ENCODE measurements at regions not wholly inside any gene's neighbourhood (a gene's known extent, or its start where the extent isn't known, plus 50 kb on each side); places are given as distances from the start of the nearest gene placed in this dataset.
"Not testable (repeated sequence)": the region's sequence is repeated elsewhere in the genome, so short reads cannot be mapped to it uniquely, and the experiment has no call there.

DNA sequence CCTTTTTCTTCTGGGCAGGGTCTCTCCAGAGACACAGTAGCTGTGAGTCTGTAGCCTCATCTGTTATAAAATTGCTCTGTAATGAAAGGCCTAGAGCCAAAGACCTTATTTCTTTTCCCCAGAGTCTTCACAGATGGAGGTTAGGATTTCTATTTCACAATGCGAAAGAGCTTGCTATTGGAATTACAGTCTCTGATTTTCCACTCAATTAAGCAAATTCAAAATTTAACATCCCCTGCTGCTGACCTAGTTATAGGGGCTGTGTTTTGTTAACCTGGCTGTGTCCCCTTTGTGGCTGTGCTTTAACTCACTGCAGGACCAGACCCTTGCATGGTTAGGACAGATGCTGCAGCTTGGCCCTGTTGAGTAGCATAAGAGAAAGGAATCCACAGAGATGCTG lies 190.3 kb upstream of the NMUR2 start:
- in situ Hi-C loops (cut with HindIII; ENCODE audit: low pct_unique_long_range_greater_than_20kb, low sequenced_read_pairs): no loop called here
- no peak for DNase-seq (ENCODE audit: low read depth, low spot score)

DNA sequence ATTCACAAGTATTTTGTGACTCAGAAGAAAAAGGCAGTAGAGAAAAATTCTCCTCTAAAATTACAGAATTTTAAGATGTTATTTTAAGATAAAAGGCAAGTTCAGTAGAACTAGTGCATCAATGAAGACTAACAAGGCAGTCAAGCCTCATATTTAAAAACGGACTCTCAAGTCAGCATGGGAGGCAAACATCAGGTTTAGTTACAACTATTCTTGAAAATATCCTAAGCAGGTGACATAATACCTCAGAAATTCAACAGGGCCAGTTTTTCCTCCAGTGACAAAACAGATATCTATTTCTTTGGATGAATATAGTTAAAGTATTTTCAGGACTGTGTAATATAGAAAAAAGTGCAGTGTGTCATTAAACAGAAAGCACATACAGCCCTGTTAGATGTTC lies 194.0 kb upstream of the NMUR2 start:
- in situ Hi-C loops (cut with HindIII; ENCODE audit: low pct_unique_long_range_greater_than_20kb, low sequenced_read_pairs): no loop called here
- no peak for DNase-seq (ENCODE audit: low read depth, low spot score)

DNA sequence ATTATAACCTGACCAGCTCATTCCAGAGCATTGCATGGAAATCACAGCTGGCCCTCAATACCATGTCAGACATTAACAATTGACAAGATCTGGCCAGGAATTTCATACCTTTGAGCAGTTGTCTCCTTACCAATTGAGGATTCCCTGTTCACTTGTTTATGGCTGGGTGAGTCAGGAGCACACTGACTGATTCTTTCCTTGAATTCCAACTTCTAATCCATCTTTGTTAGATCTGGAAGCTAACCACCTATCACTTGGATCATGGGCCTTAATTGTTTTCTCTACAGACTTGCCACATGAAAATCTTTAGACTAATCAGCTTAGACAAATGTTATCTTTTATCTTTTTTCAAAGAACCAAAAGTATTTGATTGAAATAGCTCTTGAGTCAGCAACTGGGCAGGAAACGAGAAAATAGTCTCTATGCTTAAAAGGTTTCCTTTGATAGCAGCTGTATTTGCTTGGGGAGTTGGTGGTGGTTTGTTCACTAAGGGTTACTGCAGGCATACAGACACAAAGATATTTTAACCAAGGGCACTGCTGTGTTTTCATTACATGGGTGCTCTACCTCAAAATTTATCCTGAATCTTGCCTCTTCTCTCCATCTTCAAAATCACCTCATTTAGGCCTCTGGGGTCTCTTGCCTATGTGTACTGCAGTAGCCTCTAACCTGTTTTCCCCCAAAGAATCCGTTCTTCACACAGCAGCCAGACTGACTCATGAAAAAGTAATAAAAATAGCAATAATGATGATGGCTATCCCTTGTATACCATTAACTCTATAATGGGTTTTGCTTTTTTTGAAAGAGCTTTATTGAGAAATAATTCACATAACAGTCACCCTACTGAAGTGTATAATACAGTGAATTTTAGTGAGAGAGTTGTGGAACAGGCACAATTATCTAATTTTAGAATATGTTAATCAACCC lies 197.0 kb upstream of the NMUR2 start:
- DNase-seq (ENCODE audit: low read depth, low spot score): no peak
- in situ Hi-C loops (cut with HindIII; ENCODE audit: low pct_unique_long_range_greater_than_20kb, low sequenced_read_pairs): no loop called here

DNA sequence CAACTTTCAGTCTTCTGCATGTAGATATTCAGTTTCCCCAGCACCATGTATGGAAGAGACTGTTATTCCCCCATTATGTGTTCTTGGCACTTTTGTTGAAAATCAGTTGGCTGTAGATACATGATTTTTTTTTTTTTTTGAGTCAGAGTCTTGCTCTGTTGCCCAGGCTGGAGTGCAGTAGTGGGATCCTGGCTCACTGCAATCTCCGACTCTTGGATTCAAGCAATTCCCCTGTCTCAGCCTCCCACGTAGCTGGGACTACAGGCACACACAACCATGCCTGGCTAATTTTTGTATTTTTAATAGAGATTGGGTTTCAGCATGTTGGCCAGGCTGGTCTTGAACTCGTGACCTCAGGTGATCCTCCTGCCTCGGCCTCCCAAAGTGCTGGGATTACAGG lies 201.0 kb upstream of the NMUR2 start:
- DNase-seq (ENCODE audit: low read depth, low spot score); in situ Hi-C loops (cut with HindIII; ENCODE audit: low pct_unique_long_range_greater_than_20kb, low sequenced_read_pairs): not testable (repeated sequence)

DNA sequence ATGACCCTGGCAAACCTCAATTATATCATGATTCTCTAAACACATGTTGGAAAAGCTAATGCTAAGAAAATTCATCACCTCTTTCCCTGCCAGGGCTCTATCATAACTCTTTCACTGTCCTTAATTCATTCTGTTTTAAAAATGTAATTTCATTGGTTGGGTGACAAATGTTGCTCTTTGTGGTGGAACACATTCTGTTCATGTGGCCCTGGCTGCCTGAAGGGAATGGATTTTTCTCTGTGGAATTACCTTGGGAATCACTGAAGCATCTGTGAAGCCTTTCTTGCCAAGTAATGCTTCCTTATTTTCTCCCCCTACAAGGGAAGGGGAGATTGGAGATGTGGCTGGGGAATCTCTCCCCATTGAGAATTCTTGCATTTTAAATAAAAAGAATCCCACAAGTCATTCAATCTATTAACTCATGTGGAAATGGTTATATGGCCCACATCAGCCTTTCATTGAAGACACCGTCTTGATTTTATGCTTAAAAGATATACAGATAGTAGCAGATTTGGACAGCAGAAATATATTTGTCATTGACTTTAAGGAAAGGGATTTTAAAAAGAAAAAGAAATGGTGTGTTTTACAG lies 201.8 kb upstream of the NMUR2 start:
- DNase-seq (ENCODE audit: low read depth, low spot score): no peak
- in situ Hi-C loops (cut with HindIII; ENCODE audit: low pct_unique_long_range_greater_than_20kb, low sequenced_read_pairs): no loop called here

DNA sequence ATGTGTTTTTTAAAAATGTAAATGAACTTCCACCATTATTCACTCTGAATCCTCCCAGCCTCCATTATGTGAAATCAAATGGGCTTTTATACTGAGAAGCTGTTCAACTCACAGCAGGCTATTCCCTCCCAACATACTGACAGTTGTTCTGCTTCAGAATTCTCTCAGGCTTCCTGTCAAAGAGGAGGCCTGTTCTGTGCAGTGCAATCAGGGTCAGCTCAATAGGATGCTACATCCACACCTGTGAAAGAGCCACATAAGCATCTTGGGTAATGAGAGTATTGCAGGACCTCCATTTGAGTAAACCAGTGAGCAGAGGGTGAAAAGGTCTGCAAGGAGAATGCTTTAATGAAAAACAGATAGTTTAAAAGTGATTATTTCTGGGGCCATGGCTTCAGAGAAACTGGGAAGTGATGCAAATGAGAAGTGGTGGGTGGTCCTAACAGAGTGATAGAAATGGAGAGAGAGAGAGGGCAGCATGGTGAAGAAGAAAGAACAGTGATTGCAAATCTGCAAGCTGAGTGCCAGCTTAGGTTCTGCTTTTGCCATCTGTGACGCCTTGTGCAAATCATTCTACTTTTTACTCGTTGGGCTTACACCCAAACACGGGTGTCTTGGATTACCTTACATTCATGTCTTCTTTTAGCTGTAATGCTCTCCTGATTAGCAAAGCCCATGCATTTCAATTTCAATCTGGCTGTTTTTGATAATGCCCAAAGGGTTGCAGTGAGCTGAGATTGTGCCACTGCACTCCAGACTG lies 202.5 kb upstream of the NMUR2 start:
- in situ Hi-C loops (cut with HindIII; ENCODE audit: low pct_unique_long_range_greater_than_20kb, low sequenced_read_pairs): no loop called here
- DNase-seq (ENCODE audit: low read depth, low spot score): no peak

DNA sequence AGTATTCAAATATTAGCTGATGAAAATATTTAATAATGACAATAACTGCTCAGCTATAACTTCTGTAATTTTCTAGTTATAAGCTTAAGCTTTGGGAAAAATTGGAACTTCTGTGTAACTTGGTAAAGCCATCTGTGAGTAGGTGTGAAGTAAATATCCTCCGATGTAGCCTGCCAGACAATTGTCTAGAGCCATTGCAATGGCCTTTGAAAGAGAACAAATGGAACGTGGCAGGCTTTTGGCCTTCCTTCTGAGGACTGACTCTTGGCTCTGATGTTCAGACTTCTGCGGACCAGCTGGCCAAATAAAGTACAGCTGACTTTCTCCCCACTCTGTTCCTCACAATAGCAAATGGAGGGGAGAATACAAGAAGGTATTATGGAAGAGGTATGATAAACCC lies 203.4 kb upstream of the NMUR2 start:
- no peak for DNase-seq (ENCODE audit: low read depth, low spot score)
- in situ Hi-C loops (cut with HindIII; ENCODE audit: low pct_unique_long_range_greater_than_20kb, low sequenced_read_pairs): no loop called here

DNA sequence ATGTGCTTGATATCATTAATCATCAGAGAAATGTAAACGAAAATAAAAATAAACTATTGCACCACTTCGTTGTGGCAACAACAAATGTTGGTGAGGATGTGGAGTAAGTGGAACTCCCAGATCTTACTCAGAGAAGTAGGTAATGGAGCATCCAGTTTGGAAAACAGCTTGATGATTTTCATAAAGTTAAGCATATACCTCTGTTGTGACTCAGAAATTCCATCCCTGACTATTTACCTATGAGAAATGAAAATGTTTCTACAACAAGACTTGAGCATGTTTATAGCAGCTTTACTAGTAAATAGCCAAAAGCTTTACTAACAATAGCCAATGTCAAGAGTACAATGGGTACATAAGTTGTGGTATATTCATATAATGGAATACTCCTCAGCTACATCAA lies 214.7 kb upstream of the NMUR2 start:
- DNase-seq (ENCODE audit: low read depth, low spot score): no peak
- in situ Hi-C loops (cut with HindIII; ENCODE audit: low pct_unique_long_range_greater_than_20kb, low sequenced_read_pairs): no loop called here

DNA sequence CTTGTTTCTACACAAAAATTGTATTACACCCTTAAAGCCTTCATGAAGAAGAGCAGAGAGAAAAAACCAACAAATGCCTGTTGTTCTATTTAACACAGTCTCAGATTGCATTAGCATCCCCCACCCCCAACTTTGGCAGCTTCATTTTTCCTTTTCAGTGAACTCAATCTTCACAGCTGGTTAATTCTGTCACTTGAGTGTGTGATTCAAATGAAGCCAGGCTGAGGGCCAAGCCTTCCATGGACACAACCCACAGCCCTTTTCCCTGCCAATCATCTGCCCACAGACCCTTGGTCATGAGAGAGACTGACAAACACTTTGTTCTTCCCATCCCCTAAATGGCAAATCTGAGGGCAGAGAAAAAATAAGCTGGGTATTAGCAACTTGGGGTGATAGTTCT lies 217.5 kb upstream of the NMUR2 start:
- DNase-seq (ENCODE audit: low read depth, low spot score): no peak
- in situ Hi-C loops (cut with HindIII; ENCODE audit: low pct_unique_long_range_greater_than_20kb, low sequenced_read_pairs): no loop called here

DNA sequence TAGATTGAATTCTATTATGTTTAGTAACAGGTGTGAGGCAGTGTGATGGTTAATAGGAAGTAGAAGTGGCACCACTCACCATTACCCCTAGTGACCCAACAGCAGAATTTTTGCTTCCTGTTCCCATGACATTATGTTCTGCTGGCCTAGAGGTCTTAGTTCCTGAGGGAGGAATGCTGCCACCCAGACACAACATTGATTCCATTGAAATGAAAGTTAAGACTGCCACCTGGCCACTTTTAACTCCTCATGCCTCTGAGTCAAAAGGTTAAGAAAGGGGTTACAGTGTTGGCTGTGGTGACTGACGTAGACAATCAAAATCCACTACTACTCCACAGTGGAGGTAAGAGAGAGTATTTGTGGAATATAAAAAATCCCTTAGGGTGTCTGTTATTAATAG lies 218.9 kb upstream of the NMUR2 start:
- no peak for DNase-seq (ENCODE audit: low read depth, low spot score)
- in situ Hi-C loops (cut with HindIII; ENCODE audit: low pct_unique_long_range_greater_than_20kb, low sequenced_read_pairs): no loop called here

DNA sequence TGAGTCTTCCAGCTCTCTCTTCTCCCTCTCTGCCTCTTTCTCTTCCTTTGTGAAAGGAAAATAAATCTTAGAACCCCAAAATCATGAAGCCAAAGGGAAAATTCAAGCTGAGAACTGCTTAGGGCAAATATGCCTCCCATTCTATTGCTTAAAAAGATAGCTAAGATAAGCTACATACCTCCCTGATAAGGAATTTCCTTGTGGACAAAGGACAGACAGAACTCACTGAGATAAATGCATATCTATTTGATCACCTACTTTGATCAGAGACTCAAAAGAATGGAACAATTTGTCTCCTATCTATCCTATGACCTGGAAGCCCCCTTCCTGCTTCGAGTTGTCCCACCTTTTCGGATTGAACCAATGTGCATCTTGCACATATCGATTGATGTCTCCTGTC lies 220.6 kb upstream of the NMUR2 start:
- in situ Hi-C loops (cut with HindIII; ENCODE audit: low pct_unique_long_range_greater_than_20kb, low sequenced_read_pairs): no loop called here
- DNase-seq (ENCODE audit: low read depth, low spot score): no peak

DNA sequence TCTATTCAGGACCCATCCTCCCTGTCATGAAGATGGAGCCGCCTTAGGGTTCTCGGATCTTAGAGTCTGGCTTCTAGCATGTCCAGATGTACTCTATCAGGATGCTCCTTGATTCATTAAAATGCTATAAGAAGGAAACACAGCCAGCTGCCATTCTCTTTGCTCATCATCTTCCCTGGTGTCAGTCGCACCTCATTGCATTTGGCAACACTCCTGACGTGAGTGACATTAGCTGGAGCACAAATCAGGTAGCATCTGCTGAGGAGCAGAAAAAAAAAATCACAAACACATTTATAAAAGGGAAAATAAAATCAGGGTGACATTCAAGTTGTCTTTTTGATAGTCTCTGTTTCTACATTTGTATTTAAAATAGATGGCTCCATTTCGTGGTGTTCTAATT lies 226.1 kb upstream of the NMUR2 start:
- in situ Hi-C loops (cut with HindIII; ENCODE audit: low pct_unique_long_range_greater_than_20kb, low sequenced_read_pairs): no loop called here
- no peak for DNase-seq (ENCODE audit: low read depth, low spot score)

DNA sequence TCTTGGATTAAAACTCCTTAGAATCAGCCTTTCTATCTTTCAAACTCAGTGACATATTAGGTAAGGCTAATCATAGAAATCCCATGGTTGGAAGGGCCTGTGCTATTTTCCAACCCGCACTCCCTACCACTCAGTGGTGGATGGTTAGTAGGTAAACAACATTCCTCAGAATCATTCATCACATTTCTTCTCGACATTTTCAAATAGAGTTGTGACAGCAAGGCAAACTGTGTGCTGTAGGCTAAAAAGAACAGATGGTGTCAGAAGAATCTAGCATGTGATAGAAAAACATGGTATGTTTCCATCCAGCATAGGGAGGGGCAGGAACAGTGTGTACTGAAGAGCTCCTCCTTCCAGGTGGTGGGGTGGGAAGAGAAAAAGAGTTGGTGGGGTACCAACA lies 227.3 kb upstream of the NMUR2 start:
- no peak for DNase-seq (ENCODE audit: low read depth, low spot score)
- in situ Hi-C loops (cut with HindIII; ENCODE audit: low pct_unique_long_range_greater_than_20kb, low sequenced_read_pairs): no loop called here

DNA sequence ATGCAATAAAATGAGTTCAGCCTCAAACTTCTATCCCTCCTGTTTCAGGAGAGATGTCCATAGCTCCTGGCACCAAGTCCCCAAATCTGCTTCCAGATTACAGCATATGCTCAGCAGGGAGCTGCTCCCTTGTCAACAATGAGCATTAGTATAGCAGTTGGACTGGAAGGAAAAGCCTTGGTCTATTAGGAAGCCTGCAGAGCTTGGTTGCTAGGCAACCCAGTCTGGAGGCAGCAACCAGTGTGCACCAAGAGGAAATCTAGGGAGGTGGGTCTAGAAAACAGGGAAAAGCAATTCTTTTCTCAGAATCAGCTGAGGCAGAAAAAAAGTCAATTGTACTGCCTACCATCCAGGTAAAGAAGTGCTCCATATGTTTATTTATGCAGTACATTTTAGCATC lies 229.5 kb upstream of the NMUR2 start:
- no peak for DNase-seq (ENCODE audit: low read depth, low spot score)
- in situ Hi-C loops (cut with HindIII; ENCODE audit: low pct_unique_long_range_greater_than_20kb, low sequenced_read_pairs): no loop called here

DNA sequence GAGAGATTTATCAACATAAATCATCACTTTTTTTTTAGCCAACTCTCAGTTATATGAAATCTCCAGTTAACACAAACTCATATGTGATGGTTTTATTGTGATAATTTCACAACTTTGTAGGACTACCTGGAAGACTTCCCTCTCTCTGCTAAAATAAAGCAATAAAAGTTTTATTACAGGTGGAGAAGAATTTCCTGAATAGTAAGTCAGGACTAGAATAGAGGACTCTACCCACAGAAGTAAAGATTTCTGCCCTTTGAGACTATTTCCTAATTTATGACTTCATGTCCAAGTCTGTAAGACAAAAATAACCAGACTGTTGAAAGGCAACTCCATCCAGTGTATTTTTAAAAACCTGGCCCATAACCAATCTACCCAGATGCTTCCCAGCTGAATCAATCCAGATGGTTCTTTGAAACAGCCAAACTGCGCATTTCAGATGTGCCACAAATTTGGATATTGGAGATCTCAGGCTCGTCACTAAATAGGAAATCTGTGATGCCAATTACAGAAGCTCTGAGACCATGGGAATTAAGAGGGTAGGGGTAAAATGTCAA lies 234.0 kb upstream of the NMUR2 start:
- in situ Hi-C loops (cut with HindIII; ENCODE audit: low pct_unique_long_range_greater_than_20kb, low sequenced_read_pairs): no loop called here

DNA sequence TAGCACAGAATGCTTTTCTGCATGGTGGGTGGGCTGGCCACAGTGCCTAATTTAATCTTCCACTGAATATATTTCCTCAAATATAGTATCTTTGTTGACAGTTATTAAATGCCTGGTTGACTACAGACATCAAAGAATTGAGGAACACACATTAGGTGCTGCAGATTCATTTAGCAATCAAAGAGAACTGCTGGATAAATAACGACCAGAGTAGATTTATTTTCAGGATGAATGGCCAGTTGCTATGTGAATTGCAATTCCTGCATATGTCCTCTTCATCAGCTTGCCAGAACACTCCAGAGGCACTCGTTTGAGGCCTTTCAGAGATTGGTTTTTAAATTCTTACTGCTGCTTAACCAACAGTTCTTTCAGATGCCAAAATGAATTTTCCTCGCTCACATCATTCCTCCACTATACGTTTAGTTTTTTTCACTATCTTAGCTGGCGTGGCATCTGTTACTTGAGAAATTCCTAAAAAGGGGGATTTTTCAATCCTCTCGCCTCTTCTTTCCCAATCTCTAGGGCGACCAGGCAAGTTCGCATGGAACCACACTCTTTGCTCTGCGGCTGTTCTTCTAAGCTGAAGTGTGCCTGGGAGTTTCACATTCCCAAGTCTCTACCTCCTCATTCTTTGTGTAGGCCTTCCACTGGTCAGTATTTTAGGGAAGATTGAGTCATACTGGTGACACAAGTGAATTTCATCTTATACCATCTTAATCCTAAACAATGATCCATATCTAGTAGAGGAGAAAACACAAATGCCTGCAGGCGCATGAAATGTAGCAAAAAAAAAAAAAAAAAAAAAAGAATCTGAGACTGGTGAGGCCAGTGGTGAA lies 237.1 kb upstream of the NMUR2 start:
- DNase-seq (ENCODE audit: low read depth, low spot score): no peak
- in situ Hi-C loops (cut with HindIII; ENCODE audit: low pct_unique_long_range_greater_than_20kb, low sequenced_read_pairs): no loop called here

More for the DNA sequence above, 234.0 kb upstream of the NMUR2 start:
- DNase-seq (ENCODE audit: low read depth, low spot score): no peak

DNA sequence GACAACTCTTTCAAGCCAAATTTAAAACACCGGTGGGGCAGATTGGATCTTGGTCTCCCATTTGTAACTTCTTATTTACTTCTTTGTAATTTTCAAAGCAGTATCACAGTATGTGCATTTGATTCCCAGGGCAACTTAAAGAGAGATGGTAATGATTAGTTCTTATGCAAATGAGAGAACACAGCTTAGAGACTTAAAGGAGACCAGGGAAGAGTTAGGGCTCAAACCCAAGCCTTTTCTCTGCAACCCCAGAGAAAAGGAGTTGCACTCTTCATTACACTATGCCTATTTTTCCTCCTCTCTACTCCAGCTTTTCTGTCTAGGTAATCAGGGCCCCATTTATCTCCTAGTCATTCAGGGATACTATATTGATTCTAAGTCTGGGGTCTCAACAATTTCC lies 237.8 kb upstream of the NMUR2 start:
- no peak for DNase-seq (ENCODE audit: low read depth, low spot score)
- in situ Hi-C loops (cut with HindIII; ENCODE audit: low pct_unique_long_range_greater_than_20kb, low sequenced_read_pairs): no loop called here
